H9 (cell line): ENCODE measurements at regions not wholly inside any gene's neighbourhood (a gene's known extent, or its start where the extent isn't known, plus 50 kb on each side); places are given as distances from the start of the nearest gene placed in this dataset.

ENCODE experiments used
- DNase-seq: peaks from one replicate; pipeline ENCODE4 v3.0.0-alpha.2; 2017
- H2AFZ ChIP-seq: one replicate; pipeline ENCODE4 v1.6.1; 2013; ENCODE audit warnings: mild to moderate bottlenecking, low read length, control low read depth, moderate library complexity
- H2AK5ac ChIP-seq: 2 replicates; pipeline ENCODE4 v1.6.1; 2013; ENCODE audit warnings: low read length, control low read depth, mixed read lengths; ENCODE audit not compliant: insufficient read length
- H2BK120ac ChIP-seq: one replicate; pipeline ENCODE4 v1.6.1; 2013; ENCODE audit warnings: low read depth, mild to moderate bottlenecking, low read length, control low read depth, inconsistent platforms; ENCODE audit not compliant: poor library complexity, severe bottlenecking
- H2BK12ac ChIP-seq: 2 replicates; pipeline ENCODE4 v1.6.1; 2013; ENCODE audit warnings: low read length, control low read depth, mixed read lengths, low read depth; ENCODE audit not compliant: insufficient read length
- H2BK15ac ChIP-seq: 2 replicates; pipeline ENCODE4 v1.6.1; 2013; ENCODE audit warnings: low read depth, low read length, control low read depth
- H2BK20ac ChIP-seq: one replicate; pipeline ENCODE4 v1.6.1; 2013; ENCODE audit warnings: low read depth, mild to moderate bottlenecking, low read length, control low read depth, inconsistent platforms; ENCODE audit not compliant: poor library complexity, severe bottlenecking
- H2BK5ac ChIP-seq: 2 replicates; pipeline ENCODE4 v1.6.1; 2013; ENCODE audit warnings: low read length, control low read depth, mixed read lengths; ENCODE audit not compliant: insufficient read length
- H3K14ac ChIP-seq: 2 replicates; pipeline ENCODE4 v1.6.1; 2013; ENCODE audit warnings: low read length, control low read depth; ENCODE audit not compliant: insufficient read depth
- H3K18ac ChIP-seq: 2 replicates; pipeline ENCODE4 v1.6.1; 2013; ENCODE audit warnings: low read depth, mild to moderate bottlenecking, mixed read lengths, low read length, control low read depth; ENCODE audit not compliant: insufficient read length
- H3K23ac ChIP-seq: 2 replicates; pipeline ENCODE4 v1.6.1; 2013; ENCODE audit warnings: low read length, control low read depth, mixed read lengths, low read depth; ENCODE audit not compliant: insufficient read length
- H3K23me2 ChIP-seq: 2 replicates; pipeline ENCODE4 v1.6.1; 2013; ENCODE audit warnings: low read depth, mild to moderate bottlenecking, mixed read lengths, low read length, control low read depth; ENCODE audit not compliant: insufficient read length, poor library complexity, severe bottlenecking
- H3K27ac ChIP-seq: 2 replicates; pipeline ENCODE4 v1.5.1; 2013; ENCODE audit warnings: low read length, control low read depth, mixed read lengths, low read depth; ENCODE audit not compliant: insufficient read length
- H3K27me3 ChIP-seq: 2 replicates; pipeline ENCODE4 v1.6.1; 2013; ENCODE audit warnings: low read length, control low read depth, inconsistent platforms; ENCODE audit not compliant: insufficient read depth
- H3K4ac ChIP-seq: 2 replicates; pipeline ENCODE4 v1.6.1; 2013; ENCODE audit warnings: low read depth, mild to moderate bottlenecking, control low read depth, inconsistent platforms, low read length, moderate library complexity
- H3K4me1 ChIP-seq: 2 replicates; pipeline ENCODE4 v1.6.1; 2013; ENCODE audit warnings: low read length, control low read depth, inconsistent platforms; ENCODE audit not compliant: insufficient read depth
- H3K4me2 ChIP-seq: 2 replicates; pipeline ENCODE4 v1.6.1; 2013; ENCODE audit warnings: low read length, control low read depth, mixed read lengths; ENCODE audit not compliant: insufficient read length, insufficient read depth
- H3K56ac ChIP-seq: 2 replicates; pipeline ENCODE4 v1.6.1; 2013; ENCODE audit warnings: low read depth, mild to moderate bottlenecking, mixed read lengths, low read length, control low read depth; ENCODE audit not compliant: insufficient read length
- H3K79me1 ChIP-seq: 2 replicates; pipeline ENCODE4 v1.6.1; 2013; ENCODE audit warnings: low read depth, mild to moderate bottlenecking, moderate library complexity, low read length, control low read depth, inconsistent platforms; ENCODE audit not compliant: insufficient read depth, poor library complexity, severe bottlenecking
- H3K79me2 ChIP-seq: 2 replicates; pipeline ENCODE4 v1.6.1; 2013; ENCODE audit warnings: low read length, control low read depth, inconsistent platforms; ENCODE audit not compliant: insufficient read depth
- H3K9ac ChIP-seq: 2 replicates; pipeline ENCODE4 v1.6.1; 2013; ENCODE audit warnings: low read length, control low read depth, mixed read lengths; ENCODE audit not compliant: insufficient read length; ENCODE audit errors: extremely low read depth
- H3K9me3 ChIP-seq: one replicate; pipeline ENCODE4 v1.6.1; 2013; ENCODE audit warnings: low read depth, low read length, inconsistent platforms; ENCODE audit not compliant: control insufficient read depth
- H3T11ph ChIP-seq: one replicate; pipeline ENCODE4 v1.6.1; 2013; ENCODE audit warnings: mild to moderate bottlenecking, low read length, control low read depth, inconsistent platforms
- H4K20me1 ChIP-seq: one replicate; pipeline ENCODE4 v1.6.1; 2013; ENCODE audit not compliant: control insufficient read depth, insufficient read length, insufficient read depth
- H4K5ac ChIP-seq: 2 replicates; pipeline ENCODE4 v1.6.1; 2013; ENCODE audit warnings: low read depth, mild to moderate bottlenecking, mixed read lengths, low read length, control low read depth; ENCODE audit not compliant: insufficient read length
- H4K8ac ChIP-seq: replicated peaks from 2 replicates; pipeline ENCODE4 v1.6.1; 2013; ENCODE audit warnings: low read length, control low read depth, mixed read lengths, low read depth; ENCODE audit not compliant: insufficient read length
- H4K91ac ChIP-seq: 2 replicates; pipeline ENCODE4 v1.6.1; 2013; ENCODE audit warnings: low read depth, mild to moderate bottlenecking, moderate library complexity, mixed read lengths, low read length, control low read depth; ENCODE audit not compliant: insufficient read length
- H3K27ac Mint-ChIP-seq, 3 experiments: 2 replicates in 2 of 3; 3 replicates in 1 of 3; pipeline ENCODE4 v1.8.0; 2020 to 2021; ENCODE audit warnings: mixed read lengths in 3 of 3, mild to moderate bottlenecking in 1 of 3, moderate library complexity in 1 of 3
- H3K27me3 Mint-ChIP-seq: 2 replicates; pipeline ENCODE4 v1.8.0; 2021; ENCODE audit warnings: low read depth, mild to moderate bottlenecking, moderate library complexity, mixed read lengths
- H3K36me3 Mint-ChIP-seq, 3 experiments: 2 replicates in 2 of 3; 3 replicates in 1 of 3; pipeline ENCODE4 v1.8.0; 2020 to 2021; ENCODE audit warnings: low read depth in 3 of 3, mixed read lengths in 3 of 3; ENCODE audit not compliant: insufficient read depth in 1 of 3
- H3K4me1 Mint-ChIP-seq, 2 experiments: 2 replicates each; pipeline ENCODE4 v1.8.0; 2020; ENCODE audit warnings: mixed read lengths in 2 of 2
- H3K4me3 Mint-ChIP-seq, 2 experiments: 2 replicates in 1 of 2; 3 replicates in 1 of 2; pipeline ENCODE4 v1.8.0; 2020 to 2021; ENCODE audit warnings: mild to moderate bottlenecking in 2 of 2, mixed read lengths in 2 of 2, moderate library complexity in 1 of 2
- H3K9me3 Mint-ChIP-seq, 2 experiments: 2 replicates in 1 of 2; 3 replicates in 1 of 2; pipeline ENCODE4 v1.8.0; 2020; ENCODE audit warnings: mild to moderate bottlenecking in 2 of 2, mixed read lengths in 2 of 2, moderate library complexity in 1 of 2
- CTCF ChIP-seq: fragments of 200-600 bp; sonication (generic); conservative IDR thresholded peaks from 3 replicates; pipeline ENCODE4 v1.8.0; 2021; ENCODE audit warnings: antibody characterized with exemption, mild to moderate bottlenecking

- H3K4me2 ChIP-seq = no peak overlapping the region
- no peak for TF ChIP-seq CTCF
Measured at GRCh38 chr6:74551896-74552295, 654.0 kb downstream of the COL12A1 start.

More at GRCh38 chr6:74551896-74552295, 654.0 kb downstream of the COL12A1 start:
- Histone ChIP-seq H3K27me3 (no peaks in the 10 kb centered on the region), H3K4ac (no peak overlapping the region), H3K18ac (no peak overlapping the region), H3K9me3 (no peaks in the 10 kb centered on the region), H3K14ac (no peak overlapping the region), H2BK12ac (no peak overlapping the region), H2AFZ (no peak overlapping the region), H2BK15ac (no peak overlapping the region), H4K91ac (no peak overlapping the region), H3T11ph (no peak overlapping the region), H2AK5ac (no peak overlapping the region), H3K9ac (no peak overlapping the region), H3K79me1 (no peaks in the 10 kb centered on the region), H3K27ac (no peak overlapping the region), H3K4me1 (no peaks in the 10 kb centered on the region), H3K56ac (no peak overlapping the region), H3K23me2 (no peaks in the 10 kb centered on the region), H3K79me2 (no peaks in the 10 kb centered on the region), H4K20me1 (no peaks in the 10 kb centered on the region), H2BK120ac (no peak overlapping the region), H4K8ac (no peak overlapping the region), H2BK20ac (no peak overlapping the region), H3K23ac (no peak overlapping the region), H4K5ac (no peak overlapping the region), H2BK5ac (no peak overlapping the region)
- no peak overlapping the region for H3K27ac Mint-ChIP-seq
- DNase-seq = no peak
- H3K27me3 Mint-ChIP-seq = no peaks in the 10 kb centered on the region
- H3K9me3 Mint-ChIP-seq = peaks cover 5 to 6% of the 10 kb centered on the region in 2 experiments
- no peak overlapping the region for H3K4me3 Mint-ChIP-seq
- no peaks in the 10 kb centered on the region; a peak in 1 of 7 replicates for H3K36me3 Mint-ChIP-seq
- H3K4me1 Mint-ChIP-seq = no peaks in the 10 kb centered on the region
